SK-N-SH (cell line): ENCODE measurements at regions not wholly inside any gene's neighbourhood (a gene's known extent, or its start where the extent isn't known, plus 50 kb on each side); places are given as distances from the start of the nearest gene placed in this dataset.

ENCODE experiments used
- CTCF ChIA-PET: fragments of 300-600, 350-600 bp; formaldehyde crosslinking; extraction: SDS; loops from one replicate; lab custom pipeline; 2021; lab: Yijun Ruan, JAX
- POLR2A ChIA-PET: fragments of 350-600 bp; sonication (Branson Sonifier 250); formaldehyde crosslinking; extraction: SDS; loops from one replicate; lab custom pipeline; 2020; ENCODE audit warnings: antibody characterized with exemption, inconsistent platforms; lab: Yijun Ruan, JAX
- DNase-seq: peaks from one replicate; pipeline ENCODE4 v3.0.0; 2012
- H2AFZ ChIP-seq: fragments of 200-600 bp; sonication (generic); 2 replicates; pipeline ENCODE4 v1.8.1; 2016; ENCODE audit warnings: antibody characterized with exemption, mild to moderate bottlenecking, low read depth
- H3F3A ChIP-seq: fragments of 200-600 bp; sonication (generic); replicated peaks from 2 replicates; pipeline ENCODE3; 2016; ENCODE audit warnings: antibody characterized with exemption, mild to moderate bottlenecking; ENCODE audit not compliant: insufficient read depth
- H3K27ac ChIP-seq, 2 experiments: fragments of 200-500 bp in 1 of 2; fragments of 200-600 bp in 1 of 2; sonication (Bioruptor generic) in 1 of 2; sonication (generic), shearing (Covaris generic) in 1 of 2; 2 replicates each; pipeline versions ENCODE4 v1.5.1 to v1.6.1; 2014 to 2016; ENCODE audit warnings: low read depth in 2 of 2, inconsistent platforms in 1 of 2, low read length in 1 of 2, mild to moderate bottlenecking in 1 of 2, mixed read lengths in 1 of 2
- H3K27me3 ChIP-seq: fragments of 200-600 bp; sonication (generic), shearing (Covaris generic); 2 replicates; pipeline ENCODE4 v1.6.1; 2016; ENCODE audit warnings: mixed run types; ENCODE audit not compliant: insufficient read depth
- H3K36me3 ChIP-seq, 2 experiments: fragments of 200-500 bp in 1 of 2; fragments of 200-600 bp in 1 of 2; sonication (Bioruptor generic) in 1 of 2; sonication (generic) in 1 of 2; replicated peaks in 1 of 2; 2 replicates each; pipeline versions ENCODE3 to v1.5.1; 2014 to 2016; ENCODE audit warnings: low read length in 1 of 2, mild to moderate bottlenecking in 1 of 2; ENCODE audit not compliant: insufficient read depth in 2 of 2, control insufficient read depth in 1 of 2
- H3K4me1 ChIP-seq, 2 experiments: fragments of 200-500 bp in 1 of 2; fragments of 200-600 bp in 1 of 2; sonication (Bioruptor generic) in 1 of 2; sonication (generic), shearing (Covaris generic) in 1 of 2; 2 replicates each; pipeline versions ENCODE4 v1.5.1 to v1.6.1; 2014 to 2016; ENCODE audit warnings: low read depth in 1 of 2, low read length in 1 of 2, mixed run types in 1 of 2; ENCODE audit not compliant: insufficient read depth in 2 of 2, control insufficient read depth in 1 of 2
- H3K4me2 ChIP-seq: fragments of 200-600 bp; sonication (generic), shearing (Covaris generic); 2 replicates; pipeline ENCODE4 v1.6.1; 2017; ENCODE audit warnings: mixed run types
- H3K4me3 ChIP-seq, 2 experiments: fragments of 200-500 bp in 1 of 2; fragments of 200-600 bp in 1 of 2; sonication (Bioruptor generic) in 1 of 2; sonication (generic), shearing (Covaris generic) in 1 of 2; 2 replicates each; pipeline versions ENCODE4 v1.5.1 to v1.8.1; 2014 to 2016; ENCODE audit warnings: low read depth in 2 of 2, inconsistent platforms in 1 of 2, low read length in 1 of 2, mild to moderate bottlenecking in 1 of 2, mixed read lengths in 1 of 2, moderate library complexity in 1 of 2
- H3K79me2 ChIP-seq: fragments of 200-600 bp; sonication (generic); 2 replicates; pipeline ENCODE4 v1.8.1; 2017; ENCODE audit warnings: mild to moderate bottlenecking; ENCODE audit not compliant: insufficient read depth
- H3K9ac ChIP-seq: fragments of 200-600 bp; sonication (generic); 2 replicates; pipeline ENCODE4 v1.6.1; 2017; ENCODE audit warnings: mixed run types
- H3K9me2 ChIP-seq: fragments of 200-600 bp; sonication (generic); 2 replicates; pipeline ENCODE4 v1.6.1; 2017; ENCODE audit warnings: mixed run types
- H3K9me3 ChIP-seq: fragments of 200-600 bp; sonication (generic); 2 replicates; pipeline ENCODE4 v1.6.1; 2017; ENCODE audit warnings: mixed run types, mild to moderate bottlenecking, moderate library complexity
- H4K20me1 ChIP-seq: fragments of 200-600 bp; sonication (generic); 2 replicates; pipeline ENCODE4 v1.6.1; 2017; ENCODE audit warnings: mild to moderate bottlenecking, mixed run types; ENCODE audit not compliant: insufficient read depth
- ELF1 ChIP-seq: IDR thresholded peaks from 2 replicates; pipeline ENCODE4 v1.4.0; 2012
- GABPA ChIP-seq: IDR thresholded peaks from 2 replicates; pipeline ENCODE4 v1.4.0; 2012; ENCODE audit warnings: low read depth, mild to moderate bottlenecking
- RCOR1 ChIP-seq: fragments of 150-350 bp; IDR thresholded peaks from 2 replicates; pipeline ENCODE4 v1.6.1; 2017; ENCODE audit warnings: antibody characterized with exemption, low read length
- SMC3 ChIP-seq: IDR thresholded peaks from 2 replicates; pipeline ENCODE4 v1.6.1; 2012; ENCODE audit warnings: low read depth, low read length, improper control_type of control experiment
- WGBS: methylation state at CpG from one replicate; pipeline ENCODE4 v1.1.6; 2017; ENCODE audit warnings: low lambda C conversion rate; 5-methylcytosine and 5-hydroxymethylcytosine counted together
- TF ChIP-seq, protein P1 (sequence below): IDR thresholded peaks from 2 replicates; pipeline ENCODE4; 2012
- TF ChIP-seq, protein P2 (sequence below): fragments of 200-600 bp; sonication (generic); IDR thresholded peaks from 2 replicates; pipeline ENCODE4 v1.6.1; 2017; ENCODE audit warnings: antibody characterized with exemption, mild to moderate bottlenecking, moderate library complexity
- TF ChIP-seq, protein P3 (sequence below): IDR thresholded peaks from 2 replicates; pipeline ENCODE4 v1.4.0; 2012; ENCODE audit warnings: low read depth, borderline replicate concordance

DNA sequence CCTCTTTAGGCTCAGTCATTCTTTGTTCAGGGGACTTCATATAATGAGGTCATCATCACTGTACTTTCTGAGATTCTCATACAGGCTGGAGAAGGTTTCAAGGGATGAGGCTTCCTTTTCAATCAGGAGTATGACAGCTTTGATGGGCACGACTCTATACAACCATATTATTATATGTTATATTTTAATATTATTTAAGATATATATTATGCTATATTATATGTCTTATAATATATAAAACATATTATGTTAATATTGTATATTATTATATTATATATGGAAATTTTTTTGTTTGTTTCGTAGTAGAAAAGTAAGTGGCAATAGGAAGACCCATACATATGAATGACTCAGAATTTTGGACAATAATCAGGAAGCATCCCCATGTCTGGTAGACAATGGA lies 78.0 kb upstream of the GATA6 start:
- no peaks in the 10 kb centered on the region for H3K79me2 ChIP-seq
- H2AFZ ChIP-seq, result no peak overlapping the region
- H3K4me2 ChIP-seq, result no peak overlapping the region
- no peaks in the 10 kb centered on the region for H3F3A ChIP-seq
- POLR2A ChIA-PET, result no interaction called here
- H3K9me3 ChIP-seq, result no peaks in the 10 kb centered on the region
- H3K27ac ChIP-seq, result no peak overlapping the region
- no peaks in the 10 kb centered on the region for H3K4me1 ChIP-seq
- 13% methylated on average over 2 of the region's 2 CpGs for WGBS
- H3K9ac ChIP-seq, result no peak overlapping the region
- no peaks in the 10 kb centered on the region for H3K36me3 ChIP-seq
- DNase-seq, result no peak
- TF ChIP-seq RCOR1 (no peak), ELF1 (no peak), SMC3 (no peak)
- TF ChIP-seq, protein P1, sequence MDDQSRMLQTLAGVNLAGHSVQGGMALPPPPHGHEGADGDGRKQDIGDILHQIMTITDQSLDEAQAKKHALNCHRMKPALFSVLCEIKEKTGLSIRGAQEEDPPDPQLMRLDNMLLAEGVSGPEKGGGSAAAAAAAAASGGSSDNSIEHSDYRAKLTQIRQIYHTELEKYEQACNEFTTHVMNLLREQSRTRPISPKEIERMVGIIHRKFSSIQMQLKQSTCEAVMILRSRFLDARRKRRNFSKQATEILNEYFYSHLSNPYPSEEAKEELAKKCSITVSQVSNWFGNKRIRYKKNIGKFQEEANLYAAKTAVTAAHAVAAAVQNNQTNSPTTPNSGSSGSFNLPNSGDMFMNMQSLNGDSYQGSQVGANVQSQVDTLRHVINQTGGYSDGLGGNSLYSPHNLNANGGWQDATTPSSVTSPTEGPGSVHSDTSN, result no peak
- TF ChIP-seq, protein P2, sequence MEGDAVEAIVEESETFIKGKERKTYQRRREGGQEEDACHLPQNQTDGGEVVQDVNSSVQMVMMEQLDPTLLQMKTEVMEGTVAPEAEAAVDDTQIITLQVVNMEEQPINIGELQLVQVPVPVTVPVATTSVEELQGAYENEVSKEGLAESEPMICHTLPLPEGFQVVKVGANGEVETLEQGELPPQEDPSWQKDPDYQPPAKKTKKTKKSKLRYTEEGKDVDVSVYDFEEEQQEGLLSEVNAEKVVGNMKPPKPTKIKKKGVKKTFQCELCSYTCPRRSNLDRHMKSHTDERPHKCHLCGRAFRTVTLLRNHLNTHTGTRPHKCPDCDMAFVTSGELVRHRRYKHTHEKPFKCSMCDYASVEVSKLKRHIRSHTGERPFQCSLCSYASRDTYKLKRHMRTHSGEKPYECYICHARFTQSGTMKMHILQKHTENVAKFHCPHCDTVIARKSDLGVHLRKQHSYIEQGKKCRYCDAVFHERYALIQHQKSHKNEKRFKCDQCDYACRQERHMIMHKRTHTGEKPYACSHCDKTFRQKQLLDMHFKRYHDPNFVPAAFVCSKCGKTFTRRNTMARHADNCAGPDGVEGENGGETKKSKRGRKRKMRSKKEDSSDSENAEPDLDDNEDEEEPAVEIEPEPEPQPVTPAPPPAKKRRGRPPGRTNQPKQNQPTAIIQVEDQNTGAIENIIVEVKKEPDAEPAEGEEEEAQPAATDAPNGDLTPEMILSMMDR, result no peak
- TF ChIP-seq, all 33 proteins: peak for 0
- Histone ChIP-seq H3K27me3 (peaks cover 63% of the 10 kb centered on the region; the same call in 1 of the 2 replicates), H4K20me1 (no peaks in the 10 kb centered on the region), H3K4me3 (no peak overlapping the region), H3K9me2 (no peaks in the 10 kb centered on the region)
- CTCF ChIA-PET, result no interaction called here

DNA sequence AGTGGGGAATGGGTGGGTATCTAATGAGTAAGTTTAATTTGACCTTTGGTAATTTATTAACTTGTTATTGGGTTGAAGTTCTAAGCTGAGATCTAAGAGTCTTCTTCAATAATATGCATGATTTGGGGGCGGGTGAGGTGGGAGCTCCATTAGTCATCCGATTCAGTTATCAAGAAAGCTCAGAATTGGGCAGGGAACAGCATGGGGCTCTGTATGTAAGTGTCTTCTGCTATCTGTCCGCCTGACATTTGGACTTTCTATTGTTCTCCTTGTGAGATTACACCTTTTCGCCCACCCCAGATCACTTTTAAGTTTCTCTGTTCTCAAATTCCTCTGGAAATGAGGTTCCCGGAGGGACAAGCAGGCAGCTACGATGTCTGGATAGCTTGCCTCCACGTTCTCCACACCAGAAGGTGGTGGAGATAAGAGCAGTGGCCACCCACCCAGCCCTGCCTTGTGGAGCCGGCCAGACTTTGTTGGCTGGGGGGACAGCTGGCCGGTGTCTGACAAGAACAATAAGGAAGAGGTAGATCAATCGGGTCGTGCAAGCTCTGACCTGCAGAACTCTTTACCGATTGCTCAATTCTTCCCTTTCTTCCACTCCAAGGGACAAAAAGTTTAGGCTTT lies 75.5 kb upstream of the GATA6 start:
- Histone ChIP-seq H3K4me1 (no peaks in the 10 kb centered on the region), H3K27ac (no peak overlapping the region), H3K9me3 (no peaks in the 10 kb centered on the region)
- no peak for TF ChIP-seq GABPA
- TF ChIP-seq, protein P3, sequence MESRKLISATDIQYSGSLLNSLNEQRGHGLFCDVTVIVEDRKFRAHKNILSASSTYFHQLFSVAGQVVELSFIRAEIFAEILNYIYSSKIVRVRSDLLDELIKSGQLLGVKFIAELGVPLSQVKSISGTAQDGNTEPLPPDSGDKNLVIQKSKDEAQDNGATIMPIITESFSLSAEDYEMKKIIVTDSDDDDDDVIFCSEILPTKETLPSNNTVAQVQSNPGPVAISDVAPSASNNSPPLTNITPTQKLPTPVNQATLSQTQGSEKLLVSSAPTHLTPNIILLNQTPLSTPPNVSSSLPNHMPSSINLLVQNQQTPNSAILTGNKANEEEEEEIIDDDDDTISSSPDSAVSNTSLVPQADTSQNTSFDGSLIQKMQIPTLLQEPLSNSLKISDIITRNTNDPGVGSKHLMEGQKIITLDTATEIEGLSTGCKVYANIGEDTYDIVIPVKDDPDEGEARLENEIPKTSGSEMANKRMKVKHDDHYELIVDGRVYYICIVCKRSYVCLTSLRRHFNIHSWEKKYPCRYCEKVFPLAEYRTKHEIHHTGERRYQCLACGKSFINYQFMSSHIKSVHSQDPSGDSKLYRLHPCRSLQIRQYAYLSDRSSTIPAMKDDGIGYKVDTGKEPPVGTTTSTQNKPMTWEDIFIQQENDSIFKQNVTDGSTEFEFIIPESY, result no peak
- TF ChIP-seq, all 33 proteins: peak for 0
- H2AFZ ChIP-seq, result no peak overlapping the region
- no peak overlapping the region for H3K9ac ChIP-seq
- CTCF ChIA-PET, result interaction anchor here (1.1 kb wide), 1 partner anchor 10 kb away, joined by 3 read pairs; no protein-coding TSS in a partner anchor
- POLR2A ChIA-PET, result no interaction called here
- H3K36me3 ChIP-seq, result no peaks in the 10 kb centered on the region
- no peak overlapping the region for H3K4me3 ChIP-seq
- WGBS, result 7% methylated on average over 12 of the region's 12 CpGs
- no peaks in the 10 kb centered on the region for H3F3A ChIP-seq
- peaks cover 58% of the 10 kb centered on the region; the same call in 1 of the 2 replicates for H3K27me3 ChIP-seq
- no peaks in the 10 kb centered on the region for H4K20me1 ChIP-seq
- no peaks in the 10 kb centered on the region for H3K9me2 ChIP-seq
- DNase-seq, result no peak
- H3K79me2 ChIP-seq, result no peaks in the 10 kb centered on the region
- H3K4me2 ChIP-seq, result no peak overlapping the region
